RCC 7860 (cell line): ENCODE measurements at regions not wholly inside any gene's neighbourhood (a gene's known extent, or its start where the extent isn't known, plus 50 kb on each side); places are given as distances from the start of the nearest gene placed in this dataset.

Experiments used
- DNase-seq: peaks from one replicate; pipeline ENCODE4 v3.0.0-alpha.2; 2015; ENCODE audit warnings: low spot score
- FAIRE-seq: peaks from 2 replicates; lab custom pipeline; 2012; peaks lifted over from hg19 to GRCh38; lab: Jason Lieb, UNC

DNA sequence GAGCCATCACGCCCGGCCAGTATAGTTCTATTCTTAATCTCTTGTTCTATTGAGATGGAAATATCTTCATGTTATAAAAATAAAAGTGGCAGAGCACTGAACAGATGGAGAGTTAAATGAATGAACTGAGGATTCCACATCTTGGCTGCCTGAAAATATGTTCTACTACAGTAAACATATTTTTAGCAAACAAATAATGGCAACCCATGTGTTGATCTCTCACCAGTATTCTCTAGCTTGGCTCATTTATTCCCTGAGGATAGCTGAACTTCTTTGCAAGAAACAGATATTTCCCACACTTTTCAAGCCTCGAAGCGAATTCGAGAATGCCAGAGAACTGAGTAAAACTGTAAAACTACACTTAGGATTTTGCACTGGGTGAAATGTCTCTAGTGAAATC, 58.9 kb downstream of the DIRAS3 start:
- no peak for DNase-seq
- FAIRE-seq: no peak

DNA sequence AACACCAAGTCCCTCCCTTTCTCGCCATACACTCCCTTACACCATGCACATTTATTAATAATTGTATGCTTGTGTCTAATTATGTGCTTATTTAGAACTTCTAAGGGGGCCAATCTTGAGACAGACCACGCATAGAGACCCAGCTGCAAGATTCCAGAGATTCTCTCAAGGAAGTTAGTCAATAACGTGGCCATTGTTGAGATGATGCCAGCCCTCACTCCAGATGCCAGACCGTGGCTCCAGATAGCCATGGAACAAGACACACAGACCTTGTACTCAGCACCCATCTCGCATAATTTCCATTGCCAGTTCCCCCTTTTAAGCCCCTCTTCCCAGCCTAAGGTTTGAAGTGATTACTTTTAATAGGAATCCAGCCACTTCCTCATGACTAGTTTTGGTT, 62.4 kb downstream of the DIRAS3 start:
- DNase-seq (no peak), FAIRE-seq (no peak)

DNA sequence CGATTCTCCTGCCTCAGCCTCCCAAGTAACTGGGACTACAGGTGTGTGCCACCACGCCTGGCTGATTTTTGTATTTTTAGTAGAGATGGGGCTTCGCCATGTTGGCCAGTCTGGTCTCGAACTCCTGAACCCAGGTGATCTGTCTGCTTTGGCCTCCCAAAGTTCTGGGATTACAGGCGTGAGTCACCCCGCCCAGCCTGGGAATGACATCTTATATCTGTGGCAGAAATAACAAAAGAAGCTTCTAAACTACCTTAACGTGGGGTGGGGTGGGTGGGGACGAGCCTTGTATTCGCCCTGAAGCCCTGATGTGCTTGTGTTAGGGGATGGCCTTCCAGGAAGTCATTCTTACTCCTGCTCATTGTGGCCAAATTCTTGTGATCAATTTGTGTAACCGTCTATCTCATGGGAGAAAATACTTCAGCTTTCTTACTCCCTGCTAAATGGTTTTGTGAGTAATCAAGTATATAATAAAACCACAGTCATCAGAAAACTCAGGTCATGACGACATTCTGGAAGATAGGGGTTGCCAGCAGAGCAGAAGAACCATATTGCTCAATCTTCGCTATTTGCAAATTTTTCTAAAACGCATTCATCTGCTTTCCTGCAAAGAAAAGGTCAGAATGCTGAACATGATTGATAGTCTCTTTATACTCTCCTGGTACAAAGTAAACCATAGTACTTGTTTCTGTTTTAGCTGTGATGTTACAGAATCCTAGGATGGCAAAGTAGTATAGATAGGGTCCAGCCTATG, 63.2 kb downstream of the DIRAS3 start:
- FAIRE-seq: peak; percentile 93

DNA sequence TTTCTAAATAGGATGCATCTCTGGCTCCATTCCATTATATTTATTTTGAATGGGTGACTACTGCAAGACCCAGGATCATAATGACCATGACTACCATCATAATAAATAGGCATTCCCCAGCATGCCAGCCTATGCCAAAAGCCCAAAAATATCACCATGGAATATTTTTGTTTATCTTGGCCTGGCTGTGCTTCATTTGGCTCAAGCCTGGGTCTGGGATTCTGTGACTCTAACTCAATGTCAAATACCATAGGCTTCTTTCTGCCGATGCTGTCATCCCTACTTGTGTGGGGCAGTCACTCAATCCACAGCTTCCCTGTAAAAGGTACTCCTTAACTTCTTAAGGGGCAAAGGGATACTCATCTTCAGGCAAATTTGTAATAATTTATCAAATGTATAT, 66.6 kb downstream of the DIRAS3 start:
- DNase-seq (no peak), FAIRE-seq (no peak)

More for the DNA sequence above, 63.2 kb downstream of the DIRAS3 start:
- peak; percentile 95 for DNase-seq

DNA sequence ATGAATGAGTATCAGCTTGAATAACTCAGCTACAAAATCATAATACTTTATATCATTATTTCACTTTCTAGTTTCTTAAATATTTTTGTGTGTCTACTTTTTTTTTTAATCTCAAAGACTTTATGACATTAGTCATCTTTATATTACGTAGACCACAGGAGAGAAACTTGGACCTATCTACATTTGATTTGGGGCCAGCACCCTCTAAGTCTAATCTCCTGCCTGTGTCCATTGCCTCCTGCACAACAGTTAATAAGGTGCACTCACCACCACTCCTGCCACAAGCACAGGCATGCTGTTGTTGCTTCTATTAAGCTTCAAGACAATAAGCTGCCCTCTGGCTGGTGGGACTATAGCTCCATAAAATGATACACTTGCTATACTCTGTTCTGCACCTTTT, 70.4 kb downstream of the DIRAS3 start:
- DNase-seq (peak; percentile 27), FAIRE-seq (no peak)

DNA sequence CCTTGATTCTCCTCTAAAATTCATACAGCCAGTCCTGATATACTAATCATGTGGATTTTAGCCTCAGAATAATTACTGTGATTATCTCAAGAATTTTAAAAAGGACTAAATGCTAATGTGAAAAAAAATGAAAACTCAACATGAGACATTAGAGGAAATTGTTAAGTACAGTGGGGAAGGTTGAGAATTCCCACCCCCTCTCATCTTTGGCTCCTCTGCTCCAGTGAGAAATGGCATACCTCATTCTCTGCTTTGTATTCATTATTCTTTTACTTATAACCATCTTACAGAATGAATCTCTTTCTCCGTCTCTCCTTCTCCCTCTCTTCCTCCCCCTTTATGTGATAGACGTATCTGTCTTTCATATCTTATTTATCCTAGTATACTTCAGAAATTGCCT, 70.9 kb downstream of the DIRAS3 start:
- DNase-seq (no peak), FAIRE-seq (no peak)

DNA sequence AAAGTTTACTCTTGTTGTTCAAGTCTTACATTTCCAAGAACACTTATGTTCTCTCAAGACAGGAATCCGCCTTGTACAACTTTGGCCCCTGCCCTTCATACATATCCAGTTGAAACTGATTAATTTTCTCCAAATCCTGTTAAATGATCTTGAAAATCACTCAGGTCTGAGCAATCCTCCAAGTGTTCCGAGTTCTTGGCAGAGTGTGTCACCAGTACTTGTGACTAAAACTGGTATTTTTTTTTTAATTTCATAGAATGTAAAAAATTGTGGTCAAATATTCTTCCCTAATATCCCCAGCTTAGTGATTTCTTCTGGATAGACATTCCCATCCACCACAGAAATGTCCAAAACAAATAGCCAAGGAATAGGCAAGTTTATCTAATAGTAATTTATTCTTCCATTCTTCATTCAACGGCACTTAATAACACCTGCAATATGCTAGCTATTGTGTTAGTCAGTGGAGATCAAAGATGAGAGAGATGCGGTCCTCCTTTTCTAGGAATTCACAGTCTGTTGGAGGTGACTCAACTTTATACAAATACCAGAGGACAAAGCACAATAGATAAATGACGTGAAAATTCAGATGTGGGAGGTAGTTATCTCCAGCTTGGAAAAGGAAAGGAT, 71.4 kb downstream of the DIRAS3 start:
- peak; percentile 98 for DNase-seq
- FAIRE-seq: peak; percentile 99

DNA sequence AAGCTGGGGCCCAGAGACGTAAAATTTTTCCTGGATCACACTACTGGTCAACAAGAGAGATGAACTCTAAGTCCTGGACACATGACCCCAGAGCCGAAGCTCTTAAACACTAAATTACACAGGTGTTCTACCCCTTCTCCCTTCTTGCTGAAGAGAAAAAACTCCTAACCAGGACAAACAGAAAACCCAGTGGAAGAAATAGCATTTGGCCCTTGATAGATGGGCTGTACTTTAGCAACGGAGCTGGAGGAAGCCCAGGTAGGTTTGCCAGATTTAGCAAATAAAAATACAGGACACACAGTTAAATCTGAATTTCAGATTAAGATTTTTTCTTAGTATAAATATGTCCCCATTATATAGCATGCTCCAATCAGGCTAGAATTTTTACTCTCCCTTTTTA, 72.7 kb downstream of the DIRAS3 start:
- no peak for FAIRE-seq
- DNase-seq: no peak

DNA sequence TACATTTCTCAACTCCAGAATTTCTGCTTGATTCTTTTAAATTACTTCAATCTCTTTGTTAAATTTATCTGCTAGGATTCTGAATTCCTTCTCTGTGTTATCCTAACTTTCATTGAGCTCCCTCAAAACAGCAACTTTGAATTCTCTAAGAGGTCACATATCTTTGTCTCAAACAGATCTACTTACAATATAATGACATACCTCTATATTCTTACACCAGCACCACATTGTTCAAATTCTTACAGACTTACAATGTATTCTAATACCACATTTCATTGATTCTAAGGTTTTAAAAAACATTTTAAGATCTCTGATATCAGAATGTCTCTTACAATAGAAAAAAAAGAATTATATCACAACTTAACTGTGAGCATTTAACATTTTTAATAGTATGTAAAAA, 77.4 kb downstream of the DIRAS3 start:
- FAIRE-seq (peak; percentile 80), DNase-seq (peak; percentile 30)

DNA sequence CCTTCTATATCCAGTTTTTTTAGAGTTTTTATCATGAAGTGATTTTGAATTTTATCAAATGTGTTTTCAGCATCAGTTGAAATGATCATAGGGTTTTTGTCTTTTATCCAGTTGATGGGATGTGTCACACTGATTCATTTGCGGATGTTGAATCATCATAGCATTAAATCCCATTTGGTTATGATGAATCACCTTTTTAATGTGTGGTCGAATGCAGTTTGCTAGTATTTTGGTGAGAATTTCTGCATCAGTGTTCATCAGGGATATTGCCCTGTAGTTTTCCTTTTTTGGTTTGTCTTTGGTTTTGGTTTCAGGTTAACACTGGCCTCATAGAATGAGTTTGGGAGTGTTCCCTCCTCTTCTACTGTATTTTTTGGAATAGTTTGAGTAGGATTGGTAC, 80.3 kb downstream of the DIRAS3 start:
- peak; percentile 100 for FAIRE-seq
- DNase-seq: peak; percentile 95

DNA sequence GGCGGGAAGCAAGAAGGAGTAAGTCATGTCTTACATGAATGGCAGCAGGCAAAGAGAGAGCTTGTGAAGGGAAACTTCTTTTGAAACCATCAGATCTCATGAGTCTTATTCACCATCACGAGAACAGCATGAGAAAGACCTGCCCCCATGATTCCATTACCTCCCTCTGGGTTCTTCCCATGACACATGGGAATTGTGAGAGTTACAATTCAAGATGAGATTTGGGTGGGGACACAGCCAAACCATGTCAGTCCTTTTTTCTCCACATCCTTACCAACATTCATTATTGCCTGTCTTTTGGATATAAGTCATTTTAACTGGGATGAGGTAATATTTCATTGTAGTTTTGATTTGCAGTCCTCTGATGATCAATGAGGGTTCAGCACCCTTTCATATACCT, 81.0 kb downstream of the DIRAS3 start:
- DNase-seq (no peak), FAIRE-seq (no peak)

DNA sequence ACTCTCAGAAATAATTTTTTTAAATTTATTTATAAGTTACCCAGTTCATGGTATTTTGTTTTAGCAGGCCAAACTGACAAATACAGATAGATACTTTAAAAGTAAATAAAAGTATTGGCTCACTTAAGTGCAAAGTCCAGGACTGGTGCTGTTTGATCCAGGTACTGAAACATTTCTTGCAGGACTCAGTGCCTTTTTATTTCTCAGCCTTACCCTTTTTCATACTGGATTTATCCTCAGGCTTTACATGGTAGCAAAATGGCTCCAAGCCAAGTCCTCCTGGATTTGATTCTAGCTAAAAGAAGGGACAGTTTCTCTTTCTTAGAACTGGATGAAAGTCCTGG, 83.8 kb downstream of the DIRAS3 start:
- DNase-seq (no peak), FAIRE-seq (no peak)

DNA sequence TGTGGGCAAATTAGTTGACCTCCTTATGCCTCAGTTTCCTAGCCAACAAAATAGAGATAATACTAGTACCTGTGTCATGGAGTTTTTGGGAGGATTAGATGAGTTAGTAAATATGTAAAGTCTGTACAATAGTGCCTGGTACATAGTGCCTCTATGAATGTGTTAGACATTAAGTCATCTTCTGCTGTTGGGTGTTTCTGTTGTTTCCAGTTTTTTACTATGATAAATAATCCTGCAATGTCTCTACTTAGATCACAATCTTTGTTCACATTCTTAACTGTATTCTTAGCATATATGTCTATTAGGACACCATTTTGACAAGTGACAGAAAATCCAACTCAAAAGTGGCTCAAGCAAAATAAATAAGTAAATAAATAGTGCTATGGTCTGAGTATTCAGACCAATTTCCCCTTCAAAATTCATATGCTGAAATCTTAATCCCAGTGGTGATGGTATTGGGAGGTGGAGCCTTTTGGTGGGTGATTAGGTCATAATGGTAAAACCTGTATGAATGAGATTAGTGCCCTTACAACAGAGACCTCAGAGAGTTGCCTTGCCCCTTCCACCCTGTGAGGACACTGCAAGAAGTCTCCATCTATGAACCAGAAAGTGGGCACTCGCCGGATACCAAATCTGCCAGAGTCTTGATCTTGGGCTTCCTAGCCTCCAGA, 84.3 kb downstream of the DIRAS3 start:
- FAIRE-seq (no peak), DNase-seq (no peak)

DNA sequence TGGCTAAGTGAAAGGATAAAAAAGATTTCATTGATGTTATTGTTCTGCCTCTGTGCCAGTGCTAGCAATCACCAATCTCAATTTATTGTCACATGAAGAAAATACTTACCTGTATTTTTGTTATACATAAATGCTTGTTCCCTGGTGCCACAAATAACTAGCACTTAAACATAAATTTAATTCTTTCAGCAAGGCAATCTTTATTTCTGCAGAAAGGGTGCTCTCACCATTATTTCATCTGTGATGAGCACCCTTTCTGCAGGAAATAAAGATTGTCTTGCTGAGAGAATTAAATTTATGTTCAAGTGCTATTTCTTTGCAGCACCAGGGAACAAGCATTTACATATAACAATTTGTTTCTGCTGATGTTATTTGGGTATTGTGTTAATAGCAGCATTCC, 87.2 kb downstream of the DIRAS3 start:
- no peak for FAIRE-seq
- no peak for DNase-seq

DNA sequence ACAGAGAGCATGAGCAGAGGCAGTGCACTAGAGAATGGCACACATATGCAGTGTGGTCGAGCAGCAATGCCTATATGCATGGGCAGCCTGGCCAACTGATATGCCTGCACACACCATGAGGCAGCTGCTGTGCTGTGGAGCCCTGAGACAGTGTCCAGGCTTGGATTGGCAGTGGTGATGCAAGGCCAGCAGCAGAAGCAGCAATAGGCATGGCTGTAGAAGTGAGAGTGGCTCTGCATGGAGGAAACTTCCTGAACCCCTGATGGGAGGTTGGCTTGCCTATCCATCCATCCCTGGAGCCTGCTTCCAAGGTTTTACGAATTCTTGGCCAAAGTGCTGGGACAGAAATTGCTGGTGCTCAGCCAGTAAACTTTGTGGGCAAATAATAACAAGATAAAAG, 89.7 kb downstream of the DIRAS3 start:
- FAIRE-seq (no peak), DNase-seq (no peak)

DNA sequence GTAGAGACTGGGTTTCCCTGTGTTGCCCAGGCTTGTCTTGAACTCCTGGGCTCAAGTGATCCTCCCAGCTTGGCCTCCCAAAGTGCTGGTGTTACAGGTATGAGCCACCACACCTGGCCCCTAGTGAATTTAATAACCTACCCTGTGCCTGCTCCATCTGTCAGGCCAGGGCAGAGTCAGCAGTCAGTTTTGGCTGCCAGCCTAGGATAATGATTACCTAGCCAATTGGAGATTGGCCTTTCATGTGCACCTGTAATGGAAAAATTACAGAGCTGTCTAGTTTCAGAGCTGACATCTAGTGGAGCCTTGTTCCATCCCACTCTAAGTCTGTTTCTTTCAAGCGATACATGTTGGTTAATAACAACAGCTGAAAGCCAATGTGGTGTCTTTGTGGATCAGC, 92.0 kb downstream of the DIRAS3 start:
- DNase-seq: no peak
- FAIRE-seq: no peak

DNA sequence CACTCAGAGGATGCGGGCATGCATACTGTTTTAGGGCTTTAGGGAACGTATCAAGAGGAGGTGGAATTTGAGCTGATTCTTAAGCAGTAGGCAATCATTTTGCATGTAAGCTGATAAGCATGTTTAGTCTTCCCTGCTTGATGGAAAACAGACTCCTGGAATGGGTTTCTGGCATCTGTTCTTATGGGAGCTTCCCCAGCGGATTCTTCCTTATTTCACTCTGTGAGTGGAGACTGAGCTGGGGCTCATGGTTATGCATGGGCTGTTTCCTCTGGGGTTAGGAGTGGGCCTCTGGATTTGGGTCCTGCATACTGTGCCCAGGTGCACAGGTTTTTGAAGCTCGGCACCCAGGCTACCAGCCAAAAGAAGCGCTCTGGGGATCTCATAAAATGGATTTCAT, 93.4 kb downstream of the DIRAS3 start:
- no peak for FAIRE-seq
- DNase-seq: no peak

DNA sequence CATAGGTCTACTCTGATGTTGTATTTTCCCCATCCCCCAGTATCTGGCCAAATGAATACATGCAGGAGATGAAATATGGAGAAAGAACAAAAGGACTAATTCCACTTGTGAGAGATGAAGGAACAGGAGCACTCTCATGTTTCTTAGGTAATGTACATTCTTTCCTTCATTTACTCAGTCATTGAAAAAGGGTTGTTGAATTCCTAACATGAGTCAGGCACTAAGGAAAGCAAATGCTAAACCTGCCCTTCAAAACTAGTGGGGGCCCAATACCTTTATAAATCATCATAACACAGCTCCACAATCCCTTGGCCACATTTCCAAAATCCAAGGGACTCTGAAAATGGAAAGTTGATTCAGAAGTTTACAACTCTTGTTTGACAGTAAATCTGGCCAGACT, 94.3 kb downstream of the DIRAS3 start:
- DNase-seq (no peak), FAIRE-seq (no peak)

DNA sequence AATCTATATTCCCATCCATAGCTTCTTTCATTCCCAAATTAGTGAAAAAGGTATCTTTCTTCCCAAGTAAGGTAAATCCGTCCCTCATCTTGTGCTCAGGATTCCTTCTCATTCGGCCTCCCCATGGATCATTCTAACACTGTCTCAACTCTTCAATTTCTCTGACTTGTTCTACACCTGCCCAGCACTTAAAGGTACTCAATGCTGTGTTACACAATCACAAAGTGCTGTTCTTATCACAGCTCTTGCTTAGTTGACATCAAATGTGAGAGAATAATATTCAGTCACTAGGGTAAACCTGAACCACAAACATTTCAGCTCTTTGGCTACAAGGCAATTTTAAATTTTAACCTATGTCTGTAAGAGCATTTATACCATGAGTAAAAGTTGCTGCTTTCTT, 94.8 kb downstream of the DIRAS3 start:
- DNase-seq: no peak
- FAIRE-seq: no peak

DNA sequence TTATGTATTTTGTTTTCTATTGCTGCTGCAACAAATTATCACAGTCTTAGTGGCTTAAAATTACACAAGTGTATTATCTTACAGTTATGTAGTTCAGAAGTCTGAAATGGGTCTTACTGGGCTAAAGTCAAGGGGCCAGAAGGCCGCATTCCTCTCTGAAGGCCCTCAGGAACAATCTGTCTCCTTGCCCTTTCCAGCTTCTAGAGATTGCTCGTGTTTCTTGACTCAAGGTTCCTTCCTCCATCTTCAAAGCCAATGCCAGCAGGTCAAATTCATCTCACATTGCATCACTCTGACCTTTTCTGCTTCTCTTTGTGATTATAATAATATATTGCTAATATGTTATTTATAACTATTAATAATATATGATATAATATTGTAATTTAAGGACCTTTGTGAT, 97.1 kb downstream of the DIRAS3 start:
- FAIRE-seq: no peak
- no peak for DNase-seq

DNA sequence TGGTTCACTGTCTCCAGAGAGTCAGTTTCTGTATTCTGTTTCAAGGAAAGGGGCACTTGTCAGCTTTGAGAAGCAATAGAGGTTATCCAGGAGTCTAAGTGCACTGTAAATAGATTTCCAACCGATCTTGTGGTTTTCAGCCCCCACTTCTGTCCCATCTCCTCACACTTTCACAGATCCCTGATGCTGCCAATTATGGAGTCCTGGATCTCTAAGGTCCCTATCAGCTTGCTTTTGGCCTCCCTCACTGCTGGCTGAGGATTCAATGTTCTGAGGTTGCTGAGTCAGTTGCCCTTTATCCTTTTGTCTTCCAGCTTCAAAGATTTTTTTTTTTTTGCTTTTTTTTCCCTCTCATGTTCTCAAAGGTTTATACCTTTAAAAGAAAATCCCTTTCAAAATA, 98.4 kb downstream of the DIRAS3 start:
- DNase-seq (no peak), FAIRE-seq (peak; percentile 40)

DNA sequence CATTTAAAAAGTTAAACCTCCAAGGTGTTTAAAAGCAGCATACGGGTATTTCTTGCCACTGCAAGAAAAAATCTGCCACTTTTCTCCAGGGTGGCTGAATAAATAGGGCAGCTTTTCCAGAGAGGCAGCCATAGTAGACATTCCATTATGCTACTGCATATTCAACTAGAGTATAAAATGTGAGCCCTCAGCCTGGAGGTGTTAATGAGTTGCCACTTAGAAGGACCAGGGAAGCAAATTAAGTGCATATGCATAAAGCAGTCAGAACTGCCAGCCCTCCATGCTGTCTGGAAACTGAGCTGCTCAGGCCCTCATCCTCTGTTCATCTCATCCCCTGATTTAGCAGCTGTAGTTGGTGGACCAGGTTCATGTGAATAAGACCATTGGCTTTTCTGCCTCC, 99.4 kb downstream of the DIRAS3 start:
- DNase-seq (no peak), FAIRE-seq (no peak)
